CD4-positive, alpha-beta T cell treated with Interleukin-17A for 4 hours (primary cell): ENCODE measurements at regions not wholly inside any gene's neighbourhood (a gene's known extent, or its start where the extent isn't known, plus 50 kb on each side); places are given as distances from the start of the nearest gene placed in this dataset.

Experiments
- DNase-seq: peaks from one replicate; pipeline ENCODE4 v3.0.0-alpha.2; 2020; ENCODE audit warnings: mixed read lengths

GRCh38 chr6:14927398-14927797 lies 318.5 kb upstream of the JARID2 start:
- no peak for DNase-seq

- no peak for DNase-seq
Measured at GRCh38 chr6:14929291-14929690, 316.6 kb upstream of the JARID2 start.

- DNase-seq, result no peak
Measured at GRCh38 chr6:14930366-14930989, 315.4 kb upstream of the JARID2 start.

GRCh38 chr6:14932485-14933182 lies 313.2 kb upstream of the JARID2 start:
- DNase-seq, result no peak

- no peak for DNase-seq
Measured at GRCh38 chr6:14933183-14933544, 312.7 kb upstream of the JARID2 start.

- no peak for DNase-seq
Measured at GRCh38 chr6:14934013-14934412, 311.9 kb upstream of the JARID2 start.

GRCh38 chr6:14934844-14935243 lies 311.0 kb upstream of the JARID2 start:
- no peak for DNase-seq

- no peak for DNase-seq
Measured at GRCh38 chr6:14936861-14937260, 309.0 kb upstream of the JARID2 start.

GRCh38 chr6:14943116-14943515 lies 302.8 kb upstream of the JARID2 start:
- DNase-seq, result no peak

- no peak for DNase-seq
Measured at GRCh38 chr6:14944593-14944992, 301.3 kb upstream of the JARID2 start.

GRCh38 chr6:14945461-14946185 lies 300.2 kb upstream of the JARID2 start:
- DNase-seq, result no peak

- DNase-seq, result no peak
Measured at GRCh38 chr6:14946753-14947152, 299.1 kb upstream of the JARID2 start.

- no peak for DNase-seq
Measured at GRCh38 chr6:14948586-14949245, 297.2 kb upstream of the JARID2 start.

GRCh38 chr6:14950103-14950969 lies 295.5 kb upstream of the JARID2 start:
- DNase-seq, result no peak

GRCh38 chr6:14950970-14951276 lies 294.9 kb upstream of the JARID2 start:
- DNase-seq, result no peak

GRCh38 chr6:14951704-14952103 lies 294.2 kb upstream of the JARID2 start:
- no peak for DNase-seq

- no peak for DNase-seq
Measured at GRCh38 chr6:14953836-14954235, 292.0 kb upstream of the JARID2 start.

- no peak for DNase-seq
Measured at GRCh38 chr6:14957355-14958059, 288.4 kb upstream of the JARID2 start.

GRCh38 chr6:14959324-14959885 lies 286.5 kb upstream of the JARID2 start:
- DNase-seq, result no peak

- DNase-seq, result no peak
Measured at GRCh38 chr6:14964556-14965270, 281.2 kb upstream of the JARID2 start.

- DNase-seq, result no peak
Measured at GRCh38 chr6:14965424-14966075, 280.3 kb upstream of the JARID2 start.
